ENCODE measurements at regions not wholly inside any gene's neighbourhood (a gene's known extent, or its start where the extent isn't known, plus 50 kb on each side); places are given as distances from the start of the nearest gene placed in this dataset.

GRCh38 chr12:127304751-127305725 lies 961.9 kb upstream of the TMEM132C start:
- FAIRE-seq: no peak
- no peaks in the 10 kb centered on the region for H3K27me3 ChIP-seq (ENCODE audit: control insufficient read depth in 2 of 2, insufficient read depth in 2 of 2, low read length in 2 of 2)
- no peak for TF ChIP-seq POLR2AphosphoS5 (IDR thresholded peaks at IDR 0.05; ENCODE audit: insufficient read depth, low read depth, low read length)
- TF ChIP-seq MYC (IDR thresholded peaks at IDR 0.05; ENCODE audit: low read depth, low read length): no peak
- TF ChIP-seq GATA2 (IDR thresholded peaks at IDR 0.05; ENCODE audit: insufficient read depth, insufficient read length, low read depth, low read length): no peak
- no peak for TF ChIP-seq EZH2 (IDR thresholded peaks at IDR 0.05; ENCODE audit: borderline replicate concordance, low read depth, low read length, severe bottlenecking)
- TF ChIP-seq POLR2A (IDR thresholded peaks at IDR 0.05; ENCODE audit: low read depth, low read length): no peak
- no peak for TF ChIP-seq FOS (IDR thresholded peaks at IDR 0.05; ENCODE audit: borderline replicate concordance, insufficient read depth, low read length)
- TF ChIP-seq JUN (IDR thresholded peaks at IDR 0.05; ENCODE audit: borderline replicate concordance, insufficient read depth, insufficient read length, low read depth): no peak
- TF ChIP-seq CTCF (IDR thresholded peaks at IDR 0.05; ENCODE audit: extremely low read depth in 1 of 2, insufficient read depth in 1 of 2, low read depth in 1 of 2, low read length in 2 of 2): no peak
- no peak for TF ChIP-seq MAX (IDR thresholded peaks at IDR 0.05; ENCODE audit: insufficient read depth, insufficient read length)
- no peak overlapping the region for H2AFZ ChIP-seq (ENCODE audit: low read depth, low read length)
- no TSS peak for BruUV-seq (replicated peaks)
- no peak overlapping the region for H3K9ac ChIP-seq (replicated peaks; ENCODE audit: extremely low read depth, insufficient read depth, low read length)
- intact Hi-C loops (cut with micrococcal nuclease): no loop called here
- H3K4me2 ChIP-seq (ENCODE audit: insufficient read depth, low read length): no peak overlapping the region
- no peak overlapping the region for H3K27ac ChIP-seq (ENCODE audit: insufficient read depth, low read depth, low read length)
- H3K36me3 ChIP-seq (ENCODE audit: control insufficient read depth in 2 of 2, extremely low read depth in 1 of 2, insufficient read depth in 2 of 2, low read length in 2 of 2): no peaks in the 10 kb centered on the region
- dilution Hi-C loops (cut with MboI; ENCODE audit: extremely low pct_ligation_motif_present, low sequenced_read_pairs): no loop called here
- no peaks in the 10 kb centered on the region for H3K4me1 ChIP-seq (ENCODE audit: control insufficient read depth, extremely low read depth, insufficient read depth, low read length)
- H3K4me3 ChIP-seq (replicated peaks in 1 of 3; ENCODE audit: insufficient read depth in 1 of 3, low read depth in 1 of 3, low read length in 3 of 3): no peak overlapping the region
- peaks cover 10% of the 10 kb centered on the region for H3K9me3 ChIP-seq (replicated peaks; ENCODE audit: control insufficient read depth, insufficient read depth, low read length)
- ChIA-PET CTCF (no interaction called here), POLR2A (no interaction called here)
- H4K20me1 ChIP-seq (replicated peaks; ENCODE audit: control insufficient read depth, extremely low read depth, insufficient read depth, low read length): no peaks in the 10 kb centered on the region
- no peaks in the 10 kb centered on the region for H3K9me1 ChIP-seq (replicated peaks; ENCODE audit: control insufficient read depth, extremely low read depth, insufficient read depth, low read length)
- DNase-seq (ENCODE audit: low read depth, low spot score): no peak
- H3K79me2 ChIP-seq (ENCODE audit: control insufficient read depth, insufficient read depth, low read length): no peaks in the 10 kb centered on the region

Data from endothelial cell of umbilical vein (primary cell).